Suprapubic skin (tissue), 4 donors: ENCODE measurements at regions not wholly inside any gene's neighbourhood (a gene's known extent, or its start where the extent isn't known, plus 50 kb on each side); places are given as distances from the start of the nearest gene placed in this dataset.

ENCODE experiments used
- DNase-seq, 2 donors: peaks; one replicate each; pipeline ENCODE4 v3.0.0-alpha.2; 2019; ENCODE audit warnings: low spot score in 2 of 2
- H3K27ac ChIP-seq: fragments of 200-600 bp; sonication (generic); one replicate; pipeline ENCODE4 v1.5.1; 2019
- H3K27me3 ChIP-seq: fragments of 200-600 bp; sonication (generic); one replicate; pipeline ENCODE4 v1.5.1; 2019
- H3K36me3 ChIP-seq: fragments of 200-600 bp; sonication (generic); one replicate; pipeline ENCODE4 v1.5.1; 2019
- H3K4me1 ChIP-seq: fragments of 200-600 bp; sonication (generic); one replicate; pipeline ENCODE4 v1.5.1; 2019
- H3K4me3 ChIP-seq: fragments of 200-600 bp; sonication (generic); one replicate; pipeline ENCODE4 v1.5.1; 2019; ENCODE audit warnings: mild to moderate bottlenecking
- H3K9me3 ChIP-seq: fragments of 200-600 bp; sonication (generic); one replicate; pipeline ENCODE4 v1.5.1; 2019
- CTCF ChIP-seq, 2 donors: fragments of 200-600 bp in 1 of 2; fragments of 450-650 bp in 1 of 2; sonication (generic) in 1 of 2; IDR thresholded peaks; one replicate each; pipeline ENCODE4 v1.5.1; 2016 to 2019; ENCODE audit warnings: antibody characterized with exemption in 2 of 2, mild to moderate bottlenecking in 1 of 2, moderate library complexity in 1 of 2
- EP300 ChIP-seq: sonication (generic); formaldehyde crosslinking; IDR thresholded peaks from one replicate; pipeline ENCODE4 v1.6.1; 2017; ENCODE audit warnings: antibody characterized with exemption
- POLR2A ChIP-seq, 2 donors: fragments of 450-650 bp; IDR thresholded peaks; one replicate each; pipeline ENCODE4 v1.6.1; 2017; ENCODE audit warnings: antibody characterized with exemption in 2 of 2, mild to moderate bottlenecking in 2 of 2, moderate library complexity in 2 of 2
- POLR2AphosphoS5 ChIP-seq, 3 donors: sonication (generic); formaldehyde crosslinking; IDR thresholded peaks; one replicate each; pipeline ENCODE4 v1.6.1; 2017; ENCODE audit warnings: antibody characterized with exemption in 3 of 3
- WGBS: methylation state at CpG from one replicate; pipeline ENCODE4 v1.1.5; 2018; 5-methylcytosine and 5-hydroxymethylcytosine counted together

- TF ChIP-seq CTCF (IDR thresholded peaks at IDR 0.05) (no peak), EP300 (no peak), POLR2AphosphoS5 (IDR thresholded peaks at IDR 0.05) (no peak), POLR2A (IDR thresholded peaks at IDR 0.05) (no peak)
- H3K4me3 ChIP-seq: no peak overlapping the region
- no peaks in the 10 kb centered on the region for H3K36me3 ChIP-seq
- DNase-seq: no peak
- H3K9me3 ChIP-seq: peaks cover 4% of the 10 kb centered on the region
- no peak overlapping the region for H3K27ac ChIP-seq
- H3K27me3 ChIP-seq: no peaks in the 10 kb centered on the region
- H3K4me1 ChIP-seq: no peaks in the 10 kb centered on the region
- 75% methylated on average over 3 of the region's 3 CpGs for WGBS
These were observed 153.9 kb downstream of the SMC2 start for GRCh38 chr9:104247899-104248460.

DNA sequence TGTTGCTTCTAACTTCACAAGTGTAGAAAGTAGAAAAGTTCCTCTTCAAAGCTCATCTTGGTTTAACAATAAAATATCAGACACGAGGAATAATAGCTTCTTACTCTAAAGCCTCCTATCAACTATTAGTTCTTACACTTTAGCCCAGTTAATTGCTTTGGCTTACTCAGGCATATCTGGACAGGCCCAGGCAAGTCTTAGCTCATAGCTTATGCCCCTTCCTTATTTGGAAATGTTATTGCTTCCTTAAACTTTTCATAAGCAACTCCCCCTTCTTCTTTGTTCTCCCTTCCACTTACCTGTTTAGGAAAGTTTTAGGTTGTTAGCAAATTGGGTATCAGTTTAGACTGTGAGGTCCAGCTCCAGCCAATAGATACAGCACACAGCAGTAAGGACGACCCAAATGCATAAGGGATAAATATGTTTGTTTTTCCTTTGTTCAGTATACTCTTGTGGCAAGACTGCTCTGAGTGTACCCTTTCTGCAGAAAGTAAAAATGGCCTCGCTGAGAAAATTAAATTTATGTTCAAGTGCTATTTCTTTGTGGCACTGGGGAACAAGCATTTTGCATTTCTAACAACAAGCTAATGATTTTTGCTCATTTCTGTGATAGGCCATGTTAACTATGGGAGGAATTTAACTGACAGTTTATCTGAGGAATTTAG is 162.1 kb downstream of the SMC2 start:
- TF ChIP-seq POLR2AphosphoS5 (IDR thresholded peaks at IDR 0.05): no peak
- TF ChIP-seq CTCF (IDR thresholded peaks at IDR 0.05): no peak
- no peak for TF ChIP-seq EP300
- TF ChIP-seq POLR2A (IDR thresholded peaks at IDR 0.05): no peak
- Histone ChIP-seq H3K9me3 (peaks cover 4% of the 10 kb centered on the region), H3K27me3 (no peaks in the 10 kb centered on the region), H3K4me1 (no peaks in the 10 kb centered on the region), H3K36me3 (no peaks in the 10 kb centered on the region), H3K4me3 (no peak overlapping the region), H3K27ac (no peak overlapping the region)
- no peak for DNase-seq
- WGBS: 57% methylated on average over 3 of the region's 3 CpGs

- Histone ChIP-seq H3K36me3 (no peaks in the 10 kb centered on the region), H3K27me3 (no peaks in the 10 kb centered on the region), H3K27ac (no peak overlapping the region), H3K9me3 (peaks cover 4% of the 10 kb centered on the region), H3K4me3 (no peak overlapping the region), H3K4me1 (no peaks in the 10 kb centered on the region)
- DNase-seq: no peak
- TF ChIP-seq EP300 (no peak), POLR2AphosphoS5 (IDR thresholded peaks at IDR 0.05) (no peak), CTCF (IDR thresholded peaks at IDR 0.05) (no peak), POLR2A (IDR thresholded peaks at IDR 0.05) (no peak)
These were observed 162.6 kb downstream of the SMC2 start for GRCh38 chr9:104256696-104257062.

DNA sequence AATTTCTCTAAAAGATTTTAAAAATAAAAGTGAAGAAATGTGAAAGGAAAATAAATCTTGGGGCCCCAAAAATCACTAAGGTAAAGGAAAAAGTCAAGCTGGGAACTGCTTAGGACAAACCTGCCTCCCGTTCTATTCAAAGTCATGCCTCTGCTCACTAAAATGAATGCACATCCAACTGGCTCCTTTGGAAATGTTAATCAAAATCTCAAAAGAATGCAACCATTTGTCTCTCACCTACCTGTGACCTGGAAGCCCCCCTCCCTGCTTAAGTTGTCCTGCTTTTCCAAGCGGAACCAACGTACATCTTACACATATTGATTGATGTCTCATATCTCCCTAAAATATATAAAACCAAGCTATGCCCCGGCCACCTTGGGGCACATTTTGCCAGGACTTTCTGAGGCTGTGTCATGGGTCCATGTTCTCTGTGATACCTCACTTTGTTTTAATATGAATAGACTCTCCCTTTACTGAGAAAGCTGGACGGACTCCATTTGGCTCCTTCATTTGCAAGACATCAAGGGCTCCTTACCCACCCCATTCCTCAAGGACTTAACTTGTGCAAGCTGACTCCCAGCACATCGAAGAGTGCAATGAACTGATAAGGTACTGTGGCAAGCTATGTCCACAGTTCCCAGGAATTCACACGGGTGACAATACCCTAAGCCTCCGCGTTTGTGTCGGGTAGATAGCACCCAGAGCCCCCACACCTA is 164.3 kb downstream of the SMC2 start:
- no peaks in the 10 kb centered on the region for H3K36me3 ChIP-seq
- no peaks in the 10 kb centered on the region for H3K9me3 ChIP-seq
- WGBS: 33% methylated on average over 10 of the region's 10 CpGs
- TF ChIP-seq EP300 (no peak), CTCF (IDR thresholded peaks at IDR 0.05) (no peak), POLR2A (IDR thresholded peaks at IDR 0.05) (no peak), POLR2AphosphoS5 (IDR thresholded peaks at IDR 0.05) (no peak)
- DNase-seq: no peak
- H3K4me3 ChIP-seq: no peak overlapping the region
- no peak overlapping the region for H3K27ac ChIP-seq
- H3K4me1 ChIP-seq: no peaks in the 10 kb centered on the region
- H3K27me3 ChIP-seq: no peaks in the 10 kb centered on the region

DNA sequence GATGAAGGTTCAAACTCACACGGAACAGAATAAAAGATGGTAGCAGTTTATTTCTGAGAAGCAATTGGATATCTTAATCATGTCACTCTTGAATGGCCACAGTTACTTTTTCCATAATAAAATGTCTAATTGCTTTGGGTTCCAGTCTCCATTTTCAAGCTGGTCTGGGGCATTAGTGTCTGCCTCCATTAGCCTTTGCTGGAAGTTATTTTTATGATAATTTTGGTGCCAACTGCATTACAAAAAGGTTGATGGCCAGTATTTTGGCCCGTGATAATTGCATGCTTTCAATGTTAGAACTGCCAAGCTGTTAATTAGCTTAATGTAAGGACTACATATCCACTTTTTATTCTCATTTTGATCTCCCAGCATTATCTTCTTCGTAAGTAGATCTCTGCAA is 165.9 kb downstream of the SMC2 start:
- H3K27ac ChIP-seq: no peak overlapping the region
- no peak for DNase-seq
- H3K4me3 ChIP-seq: no peak overlapping the region
- no peaks in the 10 kb centered on the region for H3K27me3 ChIP-seq
- TF ChIP-seq POLR2A (IDR thresholded peaks at IDR 0.05): no peak
- TF ChIP-seq CTCF (IDR thresholded peaks at IDR 0.05): no peak
- TF ChIP-seq EP300: no peak
- no peak for TF ChIP-seq POLR2AphosphoS5 (IDR thresholded peaks at IDR 0.05)
- WGBS: 66% methylated on average over 3 of the region's 3 CpGs
- H3K36me3 ChIP-seq: no peaks in the 10 kb centered on the region
- H3K4me1 ChIP-seq: no peaks in the 10 kb centered on the region
- H3K9me3 ChIP-seq: no peaks in the 10 kb centered on the region
